Fibroblast of the conjunctiva (primary cell): ENCODE measurements at regions not wholly inside any gene's neighbourhood (a gene's known extent, or its start where the extent isn't known, plus 50 kb on each side); places are given as distances from the start of the nearest gene placed in this dataset.
"Not testable (repeated sequence)": the region's sequence is repeated elsewhere in the genome, so short reads cannot be mapped to it uniquely, and the experiment has no call there.

Source experiments
- DNase-seq: peaks from one replicate; pipeline ENCODE4 v3.0.0-alpha.2; 2010; ENCODE audit warnings: low read depth

DNA sequence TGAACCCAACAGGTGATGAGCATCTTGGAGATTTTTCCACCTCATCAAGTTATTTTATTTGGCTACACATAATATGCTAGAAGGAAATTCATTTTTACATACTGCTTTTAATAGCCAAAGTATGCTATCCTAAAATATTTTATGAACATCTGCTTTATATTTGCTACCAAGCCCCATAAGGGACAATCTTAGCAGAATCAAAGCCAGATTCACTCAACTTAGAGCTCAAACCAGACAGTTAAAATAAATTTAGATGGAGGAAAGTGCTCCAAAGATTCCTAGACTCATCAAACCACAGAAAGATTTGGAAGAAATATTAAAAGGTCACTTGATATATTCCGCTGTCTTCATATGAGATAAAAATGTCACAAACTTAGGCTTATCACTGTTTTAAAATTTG lies 637.1 kb upstream of the CCNG1 start:
- no peak for DNase-seq

- no peak for DNase-seq
Observed at GRCh38 chr5:162801235-162801634, 636.2 kb upstream of the CCNG1 start.

- DNase-seq: no peak
Observed at GRCh38 chr5:162806195-162806594, 631.2 kb upstream of the CCNG1 start.

GRCh38 chr5:162811071-162811470 lies 626.3 kb upstream of the CCNG1 start:
- no peak for DNase-seq

DNA sequence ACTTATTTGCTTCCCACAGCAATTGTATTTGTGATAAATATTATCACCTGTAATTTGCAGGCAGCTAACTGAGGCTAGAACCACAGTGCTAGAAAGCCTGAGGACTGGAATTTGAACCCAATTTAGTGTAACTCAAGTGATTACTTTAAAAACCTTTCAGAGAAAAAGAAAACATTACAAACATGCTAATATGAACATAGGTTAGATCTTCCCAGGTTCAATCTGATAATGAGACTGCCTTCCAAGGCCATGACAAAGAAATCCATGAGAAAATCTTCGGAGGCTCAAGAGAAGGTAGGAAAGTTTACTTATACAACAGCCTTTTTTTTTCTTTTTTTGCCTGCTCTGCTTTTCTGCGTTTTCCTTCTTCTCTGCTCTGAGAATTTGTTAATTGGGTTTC lies 620.6 kb upstream of the CCNG1 start:
- no peak for DNase-seq

- no peak for DNase-seq
Observed at GRCh38 chr5:162817364-162817763, 620.0 kb upstream of the CCNG1 start.

- DNase-seq: not testable (repeated sequence)
Observed at GRCh38 chr5:162821664-162822063, 615.7 kb upstream of the CCNG1 start.

- DNase-seq: no peak
Observed at GRCh38 chr5:162824360-162824759, 613.0 kb upstream of the CCNG1 start.

DNA sequence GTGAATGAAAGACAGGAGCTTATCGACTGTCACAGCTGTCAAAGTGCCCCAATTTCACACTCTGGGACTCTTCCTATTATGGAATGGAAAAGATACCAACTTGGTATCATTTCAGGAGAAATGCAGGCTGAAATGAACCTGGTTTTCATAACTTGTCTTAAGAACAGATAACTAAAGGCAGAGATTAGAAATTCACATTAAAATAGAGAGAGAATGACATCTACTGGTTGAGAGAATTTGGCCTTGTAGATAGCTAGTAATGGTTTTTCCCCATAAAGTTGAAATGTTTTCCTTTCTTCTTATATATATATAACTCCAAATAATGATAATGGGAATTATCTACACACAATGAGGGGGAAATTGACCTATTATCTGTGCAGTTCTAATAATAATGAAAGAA lies 600.2 kb upstream of the CCNG1 start:
- DNase-seq: no peak

- DNase-seq: no peak
Observed at GRCh38 chr5:162842727-162843126, 594.7 kb upstream of the CCNG1 start.

DNA sequence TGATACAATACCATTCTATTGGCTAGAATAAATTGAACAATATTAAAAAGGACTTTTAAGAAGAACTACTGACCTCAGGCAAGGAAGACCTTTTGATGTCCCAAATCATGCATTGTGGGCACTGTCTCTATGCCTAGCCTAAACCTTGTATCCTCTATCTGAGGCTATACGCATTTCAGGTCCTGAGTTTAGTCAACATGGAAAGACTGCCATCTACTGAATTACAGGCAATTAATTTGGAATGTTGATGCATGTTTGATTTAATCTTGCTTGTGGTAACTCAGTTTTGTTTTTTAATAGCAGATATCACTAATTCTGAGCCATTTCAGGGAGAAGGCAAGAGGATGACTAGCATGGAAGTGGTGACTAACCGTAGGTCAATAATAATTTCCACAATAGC lies 585.3 kb upstream of the CCNG1 start:
- DNase-seq: no peak

- no peak for DNase-seq
Observed at GRCh38 chr5:162858770-162859169, 578.6 kb upstream of the CCNG1 start.

GRCh38 chr5:162870966-162871365 lies 566.4 kb upstream of the CCNG1 start:
- no peak for DNase-seq

DNA sequence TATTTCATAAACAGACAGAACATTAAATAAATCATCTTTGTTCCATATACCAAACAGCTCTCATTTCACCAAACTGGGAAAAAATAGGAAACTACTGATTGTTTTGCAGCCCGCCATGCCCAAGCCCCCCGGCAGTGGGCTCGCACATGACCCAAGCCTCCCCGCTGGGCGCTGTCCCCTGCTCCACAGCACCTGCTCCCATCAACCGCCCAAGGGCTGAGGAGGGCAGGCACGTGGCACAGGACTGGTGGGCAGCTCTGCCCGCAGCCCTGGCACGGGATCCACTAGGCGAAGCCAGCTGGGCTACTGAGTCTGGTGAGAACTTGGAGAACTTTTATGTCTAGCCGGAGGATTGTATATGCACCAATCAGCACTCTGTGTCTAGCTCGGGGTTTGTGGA lies 554.8 kb upstream of the CCNG1 start:
- no peak for DNase-seq

DNA sequence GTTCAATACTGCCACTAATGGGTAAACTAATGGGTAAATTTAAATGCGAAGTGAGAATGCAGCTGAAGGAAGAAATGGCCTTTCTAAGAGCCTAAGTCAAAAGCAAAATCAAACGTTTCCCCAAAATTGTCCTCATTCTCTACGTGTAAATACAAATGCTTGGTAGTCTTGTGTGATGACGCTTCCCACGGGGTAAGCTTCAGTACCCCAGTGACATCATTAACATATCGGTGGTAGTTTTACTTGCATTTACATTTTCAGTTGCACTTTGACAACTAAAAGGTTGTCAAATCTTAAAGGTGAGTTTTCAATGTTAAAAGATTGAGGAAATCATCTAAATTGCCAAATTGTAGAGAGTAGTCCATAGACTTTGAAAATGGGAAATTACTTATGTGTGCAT lies 550.7 kb upstream of the CCNG1 start:
- no peak for DNase-seq

- DNase-seq: no peak
Observed at GRCh38 chr5:162888268-162888667, 549.1 kb upstream of the CCNG1 start.

GRCh38 chr5:162911873-162912272 lies 525.5 kb upstream of the CCNG1 start:
- no peak for DNase-seq

DNA sequence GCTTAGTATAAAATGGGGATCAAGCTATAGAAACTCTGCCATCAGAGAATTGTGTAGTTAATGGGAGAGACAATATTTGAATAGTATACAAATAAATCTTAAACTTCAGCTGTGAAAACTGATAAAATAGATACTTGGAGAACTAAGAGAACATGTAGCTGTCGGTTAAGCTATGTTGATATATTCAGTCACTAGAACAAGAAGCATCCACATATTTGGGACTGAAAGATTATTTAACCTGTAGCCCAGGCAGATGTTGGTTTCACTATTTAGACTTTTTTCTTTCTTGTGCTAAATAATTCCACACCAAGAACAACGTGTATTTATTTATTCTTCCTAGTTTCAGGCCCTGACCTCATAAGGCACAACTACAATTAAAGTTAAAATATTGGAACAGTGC lies 521.0 kb upstream of the CCNG1 start:
- DNase-seq: no peak

DNA sequence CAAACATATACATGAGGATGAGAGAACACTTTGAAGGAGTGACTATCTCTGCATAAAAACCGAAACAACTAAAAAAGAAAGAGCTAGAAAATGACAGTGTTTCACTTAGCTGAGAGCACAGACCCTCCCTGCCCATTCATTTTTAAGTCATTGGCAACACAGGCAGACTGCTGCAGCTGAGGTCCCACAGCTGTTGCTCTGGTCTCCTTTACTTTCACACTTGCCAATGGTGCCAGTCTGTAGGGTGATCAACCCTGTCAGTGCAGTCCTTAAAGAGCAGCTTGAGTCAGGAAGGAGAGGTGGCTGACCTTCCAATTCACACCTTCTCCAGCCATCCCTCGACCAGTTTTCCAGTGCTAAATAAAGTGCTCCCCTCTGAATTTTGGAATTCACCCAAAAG lies 508.3 kb upstream of the CCNG1 start:
- no peak for DNase-seq

DNA sequence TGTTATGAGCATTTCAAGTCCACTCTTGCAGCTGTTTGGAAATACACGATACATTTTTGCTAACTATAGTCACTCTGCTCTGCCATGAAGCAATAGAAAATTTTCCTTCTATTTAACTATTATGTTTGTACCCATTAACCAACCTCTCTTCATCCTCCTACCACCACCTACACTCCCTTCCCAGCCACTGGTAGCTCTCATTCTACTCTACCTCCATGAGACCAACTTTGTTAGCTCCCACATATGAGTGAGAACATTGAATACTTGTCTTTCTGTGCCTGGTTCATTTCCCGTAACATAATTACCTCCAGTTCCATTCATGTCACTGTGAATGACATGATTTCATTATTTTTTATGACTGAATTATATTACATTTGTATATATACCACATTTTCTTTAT lies 505.9 kb upstream of the CCNG1 start:
- no peak for DNase-seq

DNA sequence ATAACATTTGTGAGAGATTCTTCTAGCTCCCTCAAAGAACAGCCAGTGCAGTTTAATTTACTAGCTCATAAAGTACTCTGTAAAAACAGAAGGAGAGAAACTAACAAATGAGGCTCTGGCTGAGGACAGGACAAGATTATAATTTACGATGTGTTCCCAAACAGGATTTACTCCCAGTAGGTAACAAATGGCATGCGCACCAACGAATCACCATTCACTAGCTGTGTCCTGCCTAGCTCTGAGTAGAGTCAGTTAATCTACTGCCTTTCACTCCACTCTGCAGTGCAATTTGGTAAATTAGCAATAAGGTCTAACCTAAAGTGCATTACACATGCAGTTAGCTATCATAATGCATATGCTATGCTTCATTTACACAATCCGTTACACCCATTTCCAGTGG lies 497.4 kb upstream of the CCNG1 start:
- DNase-seq: no peak

DNA sequence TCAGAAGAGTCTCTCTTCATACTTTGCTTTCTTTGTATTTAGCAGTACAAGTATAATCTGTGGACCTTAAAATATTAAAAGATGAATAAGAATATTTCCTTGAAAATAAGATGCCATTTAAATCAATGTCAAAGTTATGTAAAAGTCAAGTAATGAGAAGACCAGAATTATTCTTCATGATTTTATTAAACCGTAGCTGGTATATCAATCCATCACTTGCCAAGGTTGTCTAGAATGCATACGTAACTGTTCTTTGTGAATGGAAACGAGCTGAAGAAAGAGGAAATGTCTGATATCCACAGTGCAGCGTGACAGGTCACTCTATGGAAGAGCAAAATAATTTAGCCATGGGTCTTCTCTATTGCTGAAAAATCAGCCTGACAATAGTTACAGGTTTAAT lies 488.7 kb upstream of the CCNG1 start:
- DNase-seq: no peak

- no peak for DNase-seq
Observed at GRCh38 chr5:162956570-162956969, 480.8 kb upstream of the CCNG1 start.

- DNase-seq: not testable (repeated sequence)
Observed at GRCh38 chr5:162964144-162964543, 473.3 kb upstream of the CCNG1 start.

- no peak for DNase-seq
Observed at GRCh38 chr5:162990063-162990462, 447.3 kb upstream of the CCNG1 start.
